UCSD-AML1 (cell line): ENCODE measurements at regions not wholly inside any gene's neighbourhood (a gene's known extent, or its start where the extent isn't known, plus 50 kb on each side); places are given as distances from the start of the nearest gene placed in this dataset.

Experiments
- DNase-seq: peaks from one replicate; lab custom pipeline; 2025; ENCODE audit not compliant: unreplicated experiment; lab: John Stamatoyannopoulos, UW

- DNase-seq, result no peak
These were observed 73.0 kb downstream of the SERPINA3 start for GRCh38 chr14:94685166-94685581.

GRCh38 chr14:94682736-94683135 is 70.5 kb downstream of the SERPINA3 start:
- no peak for DNase-seq

DNA sequence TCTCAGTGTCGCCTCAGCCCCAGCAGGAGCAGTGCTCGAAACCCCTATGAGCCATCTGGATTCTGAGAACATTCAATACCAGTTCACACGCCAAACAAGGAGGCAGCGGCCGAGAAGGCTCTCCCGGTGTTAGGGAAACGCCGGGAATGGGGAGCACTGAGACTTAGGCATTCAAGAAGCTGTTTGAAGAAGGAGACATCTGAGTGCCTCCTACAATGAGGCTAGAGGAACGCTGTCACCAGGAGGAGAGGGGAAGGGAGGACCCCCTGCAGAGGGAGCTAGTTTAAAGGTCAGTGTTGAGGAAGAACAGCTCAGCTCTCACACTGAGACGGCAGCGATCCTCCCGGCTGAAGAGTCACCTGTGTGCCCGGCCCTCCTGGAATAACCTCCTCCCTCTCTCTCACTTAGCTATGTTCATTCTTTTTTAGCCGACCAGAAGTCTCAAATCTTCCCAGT is 69.9 kb downstream of the SERPINA3 start:
- DNase-seq, result no peak

DNA sequence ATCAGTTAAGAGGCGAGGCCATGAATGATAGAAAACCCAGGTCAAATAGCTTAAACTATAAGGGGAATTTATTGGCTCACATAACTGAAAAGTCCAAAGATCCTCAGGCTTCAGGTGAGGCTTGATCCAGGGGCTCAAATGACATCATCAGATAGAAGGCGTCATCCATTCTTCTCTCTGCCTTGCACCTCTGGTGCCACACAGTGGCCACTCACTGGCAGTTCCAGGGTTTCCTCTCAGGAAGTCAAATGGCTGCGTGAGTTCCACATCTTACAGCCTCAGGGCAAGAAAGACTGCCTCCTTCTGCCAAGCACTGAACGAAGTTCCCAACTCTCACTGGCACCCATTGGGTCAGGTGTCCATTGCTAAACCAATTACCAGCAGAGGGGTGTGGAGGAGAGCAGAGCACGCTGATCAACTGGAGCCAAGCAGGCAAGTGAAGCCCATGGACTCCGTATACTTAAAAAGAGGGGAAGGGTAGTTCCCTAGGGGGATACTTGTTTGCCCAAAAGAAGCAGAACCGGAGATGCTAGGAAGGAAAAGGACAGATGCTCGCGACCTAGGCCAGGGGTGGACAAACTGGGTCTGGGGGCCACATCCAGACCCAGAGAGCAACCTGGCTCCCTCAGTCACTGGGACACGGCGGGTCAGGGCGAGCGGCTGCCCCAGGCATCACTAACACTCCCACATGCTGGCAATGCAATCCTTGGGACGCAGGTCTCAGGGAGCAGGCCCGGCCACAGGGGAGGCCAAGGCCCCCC is 69.3 kb downstream of the SERPINA3 start:
- peak; percentile 19 for DNase-seq

DNA sequence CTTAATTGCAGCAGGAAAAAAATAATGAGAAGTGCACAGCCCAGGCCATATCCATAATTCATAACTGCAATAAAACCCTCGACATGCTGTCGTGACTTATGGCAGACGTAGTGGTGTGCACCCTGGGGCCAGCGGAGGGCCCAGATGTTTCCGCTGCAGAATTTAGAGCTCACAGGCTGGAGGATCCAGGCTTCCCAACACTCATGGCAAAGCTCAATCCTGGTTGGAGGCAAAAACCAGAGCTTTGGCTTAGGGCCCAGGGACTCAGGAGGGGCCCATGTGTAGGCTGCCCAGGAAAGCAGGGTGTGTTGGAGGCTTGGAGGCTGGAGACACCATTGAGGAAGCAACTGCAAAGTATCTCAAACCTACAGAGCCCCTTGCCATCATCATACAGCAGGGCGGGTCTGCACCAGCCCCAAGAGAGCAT is 68.7 kb downstream of the SERPINA3 start:
- no peak for DNase-seq

DNA sequence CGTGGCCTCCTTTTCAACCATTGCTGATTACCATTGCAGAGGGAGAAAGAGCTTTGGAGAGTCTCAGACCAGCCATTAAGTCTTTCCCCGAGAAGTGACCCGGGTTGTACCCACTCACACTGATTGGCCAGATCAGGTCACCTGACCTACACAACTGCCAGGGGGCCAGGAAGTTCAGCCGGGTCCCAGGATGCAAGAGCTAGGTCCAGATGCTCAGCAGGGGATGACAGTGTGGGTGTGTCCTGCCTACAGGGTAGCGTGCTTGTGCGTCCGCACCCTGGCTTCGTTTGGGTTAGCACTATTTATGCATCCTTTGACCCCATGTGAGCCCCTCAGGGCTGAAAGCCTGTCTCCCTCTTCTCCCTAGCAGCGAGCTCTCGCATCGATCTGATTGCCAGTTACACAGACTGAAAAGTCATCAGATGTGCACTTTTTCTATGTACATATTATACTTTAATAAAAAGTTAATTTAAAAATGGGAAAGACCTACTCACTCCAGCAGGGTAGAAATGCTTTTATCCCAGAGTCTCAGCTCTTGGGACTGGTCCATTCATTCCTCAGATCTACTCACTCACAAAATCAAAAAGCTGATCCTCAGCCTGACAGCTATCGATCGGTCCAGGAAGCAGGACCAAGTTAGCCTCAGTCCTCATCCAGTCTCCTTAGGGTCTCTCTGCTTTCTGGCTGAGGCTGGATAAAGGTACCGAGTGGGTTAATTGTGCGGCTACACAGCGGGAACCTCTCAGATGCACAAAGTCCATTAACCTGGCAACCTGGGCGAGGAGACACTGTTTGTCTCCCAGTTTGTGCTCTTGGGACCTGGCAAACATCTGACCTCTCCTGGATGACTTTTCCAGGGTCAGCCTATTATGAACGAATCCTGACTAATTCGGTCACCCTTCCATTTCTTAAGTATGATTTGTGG is 68.0 kb downstream of the SERPINA3 start:
- no peak for DNase-seq

DNA sequence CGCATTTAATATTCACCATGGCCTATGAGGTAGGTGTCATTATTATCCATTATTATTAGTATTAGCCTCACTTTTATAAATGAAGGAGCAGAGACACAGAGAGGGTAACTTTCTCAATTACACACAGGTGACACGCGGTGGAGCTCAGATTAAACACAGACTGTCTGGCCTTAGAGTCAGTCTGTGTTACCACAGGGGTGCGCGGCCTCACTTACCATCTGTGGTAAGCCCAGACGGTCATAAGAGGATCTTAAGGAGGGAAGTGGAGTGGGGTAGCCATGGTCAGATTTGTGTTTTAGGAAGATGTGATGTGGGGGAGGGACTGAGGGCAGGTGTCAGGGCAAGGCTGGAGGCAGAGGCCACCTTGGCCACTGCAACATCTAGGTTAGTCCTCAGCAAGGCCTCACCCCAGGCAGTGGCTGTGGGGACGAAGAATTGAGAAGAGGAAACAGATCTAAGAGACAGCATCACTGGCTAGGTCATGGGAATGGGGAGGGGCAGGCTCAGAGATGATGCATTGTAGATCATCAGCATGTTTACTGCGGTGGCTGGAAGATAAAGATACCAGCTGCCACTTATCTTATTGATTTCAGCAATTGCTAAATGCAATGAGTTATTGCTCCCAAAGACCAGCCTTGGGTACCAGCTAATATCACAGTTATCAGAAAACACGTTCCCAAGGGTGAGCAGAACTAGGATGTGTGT is 67.1 kb downstream of the SERPINA3 start:
- DNase-seq, result no peak

GRCh38 chr14:94677747-94678146 is 65.6 kb downstream of the SERPINA3 start:
- no peak for DNase-seq

GRCh38 chr14:94677213-94677612 is 65.0 kb downstream of the SERPINA3 start:
- no peak for DNase-seq

DNA sequence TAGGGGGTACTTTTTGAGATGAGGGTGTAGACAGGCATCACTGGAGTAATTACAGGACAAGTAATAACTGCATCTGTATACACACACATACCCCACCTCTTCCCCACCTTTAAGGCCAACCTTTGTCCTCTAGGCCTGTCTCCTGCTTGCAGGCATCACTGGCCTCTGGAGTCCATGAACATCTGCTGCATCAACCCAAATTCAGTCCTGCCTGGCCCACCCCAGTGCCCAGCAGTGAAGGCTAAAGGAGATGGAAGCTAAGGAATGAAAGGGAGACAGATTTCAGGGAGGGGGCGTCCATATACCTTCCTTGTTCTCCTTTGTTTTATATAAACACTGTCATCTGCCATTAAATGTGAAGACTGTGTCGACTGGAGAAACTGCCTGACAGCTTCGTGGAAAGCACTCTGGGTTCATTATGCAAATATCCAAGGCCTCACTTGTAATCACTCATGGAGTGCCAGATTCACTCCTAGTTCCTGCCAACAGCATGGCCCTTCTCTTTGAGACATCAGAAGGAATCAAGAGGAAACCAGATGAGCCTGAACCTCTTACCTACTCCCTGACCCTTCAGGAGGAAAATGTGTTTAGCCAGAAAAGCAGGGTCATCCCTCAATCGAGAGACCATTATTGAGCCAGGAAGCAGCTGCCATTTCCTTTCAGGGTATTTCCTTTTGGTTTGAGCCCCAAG is 64.4 kb downstream of the SERPINA3 start:
- no peak for DNase-seq

GRCh38 chr14:94675036-94675435 is 62.8 kb downstream of the SERPINA3 start:
- DNase-seq, result no peak

DNA sequence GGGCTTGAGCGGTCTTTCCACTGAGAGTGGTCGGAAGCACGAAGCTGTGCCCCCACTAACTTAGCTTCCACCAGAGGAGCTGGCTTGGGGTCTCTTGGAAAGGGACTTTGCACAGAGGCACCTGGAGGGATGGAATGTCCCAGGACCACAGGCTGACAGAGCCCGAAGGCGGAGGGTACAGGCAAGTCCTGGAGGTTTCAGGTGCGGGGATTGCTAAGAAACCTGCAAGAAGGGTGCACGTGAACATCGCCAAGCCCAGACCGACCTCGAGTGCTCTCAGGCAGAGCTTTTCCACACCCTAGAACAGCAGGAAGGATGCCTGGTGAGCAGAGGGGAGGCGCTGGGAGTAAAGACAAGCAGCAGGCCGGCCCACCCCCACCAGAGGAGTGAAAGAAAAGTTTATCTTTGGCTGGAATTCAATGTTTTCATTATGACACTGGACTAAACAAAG is 61.6 kb downstream of the SERPINA3 start:
- DNase-seq, result no peak
